A673 (cell line): ENCODE measurements at regions not wholly inside any gene's neighbourhood (a gene's known extent, or its start where the extent isn't known, plus 50 kb on each side); places are given as distances from the start of the nearest gene placed in this dataset.

Experiments
- BruUV-seq: library from RNA; stranded (reverse); fragments of 400-500 nt; replicated peaks from 2 replicates; lab custom pipeline; 2021; lab: Mats Ljungman, UMichigan
- CTCF ChIA-PET: fragments of 300-600 bp; sonication (Branson Sonifier 250); formaldehyde crosslinking; loops from one replicate; lab custom pipeline; 2022; ENCODE audit warnings: antibody characterized with exemption; lab: Charles Lee
- POLR2A ChIA-PET: fragments of 300-600 bp; sonication (Branson Sonifier 250); formaldehyde crosslinking; loops from one replicate; lab custom pipeline; 2022; ENCODE audit warnings: antibody characterized with exemption; ENCODE audit not compliant: low non-redundant PET; lab: Charles Lee
- DNase-seq: peaks from one replicate; pipeline ENCODE4 v3.0.0-alpha.2; 2015; ENCODE audit warnings: low spot score
- H3K27ac ChIP-seq: fragments of 200-600 bp; sonication (generic); 2 replicates; pipeline ENCODE4 v1.5.1; 2016; ENCODE audit warnings: mixed run types, low read depth, mild to moderate bottlenecking, mixed read lengths, antibody characterized with exemption, low read length; ENCODE audit not compliant: poor library complexity, severe bottlenecking
- H3K27me3 ChIP-seq: fragments of 200-600 bp; sonication (generic); replicated peaks from 2 replicates; pipeline ENCODE4 v1.6.1; 2017; ENCODE audit warnings: mixed run types, low read depth, mild to moderate bottlenecking, mixed read lengths, antibody characterized with exemption, low read length; ENCODE audit not compliant: insufficient read depth, poor library complexity
- H3K36me3 ChIP-seq: fragments of 200-600 bp; sonication (generic); 2 replicates; pipeline ENCODE4 v1.6.1; 2016; ENCODE audit warnings: mixed run types, mild to moderate bottlenecking, mixed read lengths, antibody characterized with exemption, low read length; ENCODE audit not compliant: insufficient read depth, poor library complexity, severe bottlenecking
- H3K4me1 ChIP-seq: fragments of 200-600 bp; sonication (generic); 2 replicates; pipeline ENCODE4 v1.6.1; 2017; ENCODE audit warnings: mixed run types, mild to moderate bottlenecking, mixed read lengths, antibody characterized with exemption, low read length; ENCODE audit not compliant: insufficient read depth, poor library complexity, severe bottlenecking
- H3K4me3 ChIP-seq: fragments of 200-600 bp; sonication (generic); 2 replicates; pipeline ENCODE4 v1.5.1; 2016; ENCODE audit warnings: low read depth, mixed run types, mild to moderate bottlenecking, mixed read lengths, low read length; ENCODE audit not compliant: poor library complexity, severe bottlenecking
- H3K9me3 ChIP-seq: fragments of 200-600 bp; sonication (generic); 2 replicates; pipeline ENCODE4 v1.6.1; 2016; ENCODE audit warnings: mixed run types, low read depth, mild to moderate bottlenecking, mixed read lengths, antibody characterized with exemption, low read length; ENCODE audit not compliant: poor library complexity, severe bottlenecking
- CTCF ChIP-seq: fragments of 300-800, 200-600 bp; sonication (generic); conservative IDR thresholded peaks from 2 replicates; pipeline ENCODE4 v1.5.1; 2017; ENCODE audit warnings: low read depth, mild to moderate bottlenecking, antibody characterized with exemption, low read length, moderate library complexity, mixed read lengths
- EZH2 ChIP-seq: fragments of 200-600 bp; sonication (generic); IDR thresholded peaks from 2 replicates; pipeline ENCODE4 v1.6.1; 2017; ENCODE audit warnings: borderline replicate concordance, low read depth, mild to moderate bottlenecking, mixed read lengths, antibody characterized with exemption, low read length; ENCODE audit not compliant: poor library complexity, severe bottlenecking
- intact Hi-C: fragments of 100-400 bp; cut with micrococcal nuclease; formaldehyde crosslinking; loops from one replicate; pipeline ENCODE4 v1.10.0; 2022; ENCODE audit not compliant: unreplicated experiment

DNA sequence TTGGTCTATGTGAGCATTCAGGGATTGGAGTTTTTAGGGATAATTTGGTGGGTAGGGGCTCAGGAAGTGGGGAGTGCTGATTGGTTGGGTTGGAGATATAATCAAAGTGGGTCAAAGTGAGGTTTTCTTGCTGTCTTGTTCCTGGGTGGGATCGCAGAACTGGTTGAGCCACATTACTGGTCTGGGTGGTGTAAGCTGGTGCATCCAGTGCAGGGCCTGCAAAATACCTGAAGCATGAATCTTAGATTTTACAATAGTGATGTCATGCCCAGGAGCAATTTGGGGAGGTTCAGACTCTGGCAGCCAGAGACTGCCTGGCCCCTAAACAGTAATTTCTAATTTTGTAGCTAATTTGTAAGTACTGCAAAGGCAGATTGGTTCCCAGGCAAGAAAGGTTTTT is 665.6 kb upstream of the PRKX start:
- Histone ChIP-seq H3K27me3 (no peaks in the 10 kb centered on the region), H3K4me1 (no peaks in the 10 kb centered on the region), H3K36me3 (no peaks in the 10 kb centered on the region), H3K4me3 (no peak overlapping the region), H3K27ac (no peak overlapping the region), H3K9me3 (peaks cover 5% of the 10 kb centered on the region)
- ChIA-PET CTCF (interaction anchor here (0.6 kb wide), 1 partner anchor 18 kb away, joined by 4 read pairs; no protein-coding TSS in a partner anchor), POLR2A (no interaction called here)
- TF ChIP-seq EZH2: no peak
- no peak for TF ChIP-seq CTCF
- intact Hi-C loops: no loop called here
- no TSS peak for BruUV-seq
- DNase-seq: no peak

DNA sequence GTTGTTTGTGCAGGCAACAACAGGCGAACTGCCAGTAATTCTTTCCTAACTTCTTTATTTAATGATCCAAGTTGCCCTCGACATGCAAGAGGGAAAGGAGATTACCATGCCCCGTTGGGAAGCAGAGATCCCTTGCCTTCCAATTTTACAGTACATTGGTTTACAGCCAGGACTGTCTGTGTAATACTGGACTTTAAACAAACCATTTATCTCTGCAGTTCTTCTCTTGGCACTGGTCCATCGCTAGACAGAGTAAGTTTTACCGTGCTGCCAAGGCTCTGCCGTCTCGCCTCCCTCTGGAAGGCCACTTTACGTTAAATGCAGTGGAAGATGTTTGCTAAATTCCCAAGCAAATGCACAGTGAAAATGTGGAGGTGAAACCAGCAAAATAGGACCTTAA is 660.3 kb upstream of the PRKX start:
- ChIA-PET POLR2A (no interaction called here), CTCF (no interaction called here)
- BruUV-seq: no TSS peak
- Histone ChIP-seq H3K4me1 (no peaks in the 10 kb centered on the region), H3K27ac (no peak overlapping the region), H3K36me3 (no peaks in the 10 kb centered on the region), H3K4me3 (no peak overlapping the region), H3K27me3 (no peaks in the 10 kb centered on the region), H3K9me3 (peaks cover 5% of the 10 kb centered on the region)
- TF ChIP-seq CTCF (no peak), EZH2 (no peak)
- no peak for DNase-seq
- intact Hi-C loops: no loop called here

DNA sequence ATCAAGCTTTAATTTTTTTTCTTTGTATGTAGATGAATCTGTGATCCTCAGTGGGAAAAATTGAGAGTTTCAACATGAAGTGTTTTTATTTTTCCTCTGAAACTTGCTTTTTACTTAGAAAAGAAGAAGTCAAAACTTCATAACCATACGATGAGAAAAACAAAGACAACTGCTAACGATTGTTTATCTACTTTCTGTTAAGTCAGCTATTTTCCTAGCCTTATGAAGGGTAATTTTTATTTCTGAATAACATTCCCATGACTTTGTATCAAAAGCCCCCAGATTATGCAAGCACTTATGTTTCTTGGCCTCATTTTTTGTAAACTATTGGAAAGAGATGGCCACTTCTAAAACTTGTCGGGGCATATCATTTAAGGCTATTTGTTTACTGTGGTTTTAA is 645.1 kb upstream of the PRKX start:
- intact Hi-C loops: no loop called here
- no peaks in the 10 kb centered on the region for H3K4me1 ChIP-seq
- TF ChIP-seq EZH2 (no peak), CTCF (no peak)
- POLR2A ChIA-PET: no interaction called here
- H3K9me3 ChIP-seq: no peaks in the 10 kb centered on the region
- no TSS peak for BruUV-seq
- H3K27me3 ChIP-seq: no peaks in the 10 kb centered on the region
- H3K36me3 ChIP-seq: no peaks in the 10 kb centered on the region
- CTCF ChIA-PET: no interaction called here
- DNase-seq: no peak
- no peak overlapping the region for H3K4me3 ChIP-seq
- H3K27ac ChIP-seq: no peak overlapping the region
